Neuron (in vitro differentiated cells): ENCODE measurements at regions not wholly inside any gene's neighbourhood (a gene's known extent, or its start where the extent isn't known, plus 50 kb on each side); places are given as distances from the start of the nearest gene placed in this dataset.
"Not testable (repeated sequence)": the region's sequence is repeated elsewhere in the genome, so short reads cannot be mapped to it uniquely, and the experiment has no call there.

ENCODE experiments used
- H2AFZ ChIP-seq: one replicate; pipeline ENCODE4 v1.6.1; 2013; ENCODE audit warnings: low read depth, mild to moderate bottlenecking, inconsistent platforms, low read length, moderate library complexity
- H3K27me3 ChIP-seq: one replicate; pipeline ENCODE4 v1.6.1; 2013; ENCODE audit warnings: low read length; ENCODE audit not compliant: insufficient read depth
- H3K36me3 ChIP-seq: one replicate; pipeline ENCODE4 v1.6.1; 2013; ENCODE audit warnings: low read length; ENCODE audit not compliant: insufficient read depth
- H3K4me1 ChIP-seq: one replicate; pipeline ENCODE4 v1.6.1; 2013; ENCODE audit warnings: low read length; ENCODE audit not compliant: insufficient read depth
- H3K4me3 ChIP-seq: 2 replicates; pipeline ENCODE4 v1.5.1; 2013; ENCODE audit warnings: mild to moderate bottlenecking, low read length, moderate library complexity
- H3K9me3 ChIP-seq: one replicate; pipeline ENCODE4 v1.6.1; 2013; ENCODE audit warnings: low read length

DNA sequence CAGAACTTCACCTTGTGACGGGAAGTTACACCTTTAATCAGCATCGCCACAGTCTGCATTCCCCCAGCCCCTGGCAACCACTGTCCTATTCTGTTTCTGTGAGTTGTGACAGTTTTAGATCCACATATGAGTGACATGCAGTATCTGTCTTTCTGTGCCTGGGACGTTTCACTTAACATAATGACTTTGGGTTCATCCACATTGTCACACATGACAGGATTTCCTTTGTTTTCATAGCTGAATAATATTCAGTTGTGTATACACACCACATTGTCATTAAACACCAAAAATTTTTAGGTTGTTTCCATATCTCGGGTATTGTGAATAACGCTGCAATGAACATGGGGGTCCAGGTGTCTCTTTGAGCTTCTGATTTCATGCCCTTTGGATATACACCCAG, 62.6 kb upstream of the BDH1 start:
- H3K36me3 ChIP-seq, result peaks cover 70% of the 10 kb centered on the region
- not testable (repeated sequence) for H3K4me1 ChIP-seq, H3K27me3 ChIP-seq, H3K9me3 ChIP-seq, H3K4me3 ChIP-seq, H2AFZ ChIP-seq

DNA sequence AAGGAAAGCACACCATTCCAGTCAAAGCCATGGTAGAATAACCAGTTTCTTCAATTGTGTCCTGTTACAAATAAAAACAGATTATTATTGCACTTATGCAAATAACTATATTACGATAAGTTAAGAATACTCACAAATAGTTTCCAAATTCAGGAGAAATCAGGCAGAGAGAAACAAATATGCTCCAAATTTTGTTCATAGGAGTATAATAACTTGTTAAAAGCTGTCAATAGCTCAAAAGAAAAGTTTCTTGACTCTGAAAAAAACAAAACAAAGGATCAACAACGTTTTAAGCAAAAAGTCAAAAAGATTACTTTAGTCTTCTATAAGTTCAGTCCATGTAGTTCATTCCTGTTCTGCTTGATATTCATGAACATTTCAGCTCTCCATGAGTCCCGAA, 59.7 kb upstream of the BDH1 start:
- no peaks in the 10 kb centered on the region for H3K4me1 ChIP-seq
- H2AFZ ChIP-seq, result no peak overlapping the region
- H3K9me3 ChIP-seq, result peaks cover 19% of the 10 kb centered on the region
- no peak overlapping the region for H3K4me3 ChIP-seq
- H3K27me3 ChIP-seq, result no peaks in the 10 kb centered on the region
- peaks cover 82% of the 10 kb centered on the region for H3K36me3 ChIP-seq

DNA sequence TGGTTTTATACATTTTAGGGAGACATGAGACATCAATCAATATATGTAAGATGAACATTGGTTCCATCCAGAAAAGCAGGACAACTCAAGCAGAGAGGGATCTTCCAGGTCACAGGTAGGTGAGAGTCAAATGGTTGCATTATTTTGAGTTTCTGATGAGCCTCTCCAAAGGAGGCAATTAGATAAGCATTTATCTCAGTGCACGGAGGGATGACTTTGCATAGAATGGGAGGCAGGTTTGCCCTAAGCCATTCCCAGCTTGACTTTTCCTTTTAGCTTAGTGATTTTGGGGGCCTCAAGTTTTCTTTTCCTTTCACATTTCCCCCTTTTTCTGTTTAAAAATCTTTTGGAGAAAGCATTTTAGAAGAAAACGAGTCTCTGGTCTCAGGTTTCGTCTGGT, 58.4 kb upstream of the BDH1 start:
- not testable (repeated sequence) for H3K27me3 ChIP-seq, H3K4me1 ChIP-seq, H2AFZ ChIP-seq, H3K4me3 ChIP-seq
- peaks cover 80% of the 10 kb centered on the region for H3K36me3 ChIP-seq
- H3K9me3 ChIP-seq, result peaks cover 23% of the 10 kb centered on the region

DNA sequence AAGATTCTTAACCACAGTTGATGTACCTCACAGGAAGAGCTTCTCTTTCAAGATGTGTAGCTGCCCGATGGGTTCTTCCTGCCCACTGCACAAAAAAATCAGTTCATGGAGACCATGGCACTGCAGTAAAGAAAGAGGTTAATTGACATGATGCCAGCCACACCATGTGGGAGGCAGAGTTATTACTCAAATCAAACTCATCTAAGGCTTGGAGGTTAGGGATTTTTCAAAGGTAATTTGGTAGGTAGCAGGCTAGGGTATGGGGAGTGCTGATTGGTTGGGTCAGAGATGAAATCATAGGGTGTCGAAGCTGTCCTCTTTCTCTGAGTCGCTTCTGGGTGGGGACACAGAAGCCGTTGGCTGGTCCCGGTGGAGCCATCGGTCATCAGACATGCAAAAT, 57.4 kb upstream of the BDH1 start:
- no peak overlapping the region for H3K4me3 ChIP-seq
- no peaks in the 10 kb centered on the region for H3K4me1 ChIP-seq
- peaks cover 80% of the 10 kb centered on the region for H3K36me3 ChIP-seq
- no peaks in the 10 kb centered on the region for H3K27me3 ChIP-seq
- H2AFZ ChIP-seq, result no peak overlapping the region
- H3K9me3 ChIP-seq, result peaks cover 24% of the 10 kb centered on the region

DNA sequence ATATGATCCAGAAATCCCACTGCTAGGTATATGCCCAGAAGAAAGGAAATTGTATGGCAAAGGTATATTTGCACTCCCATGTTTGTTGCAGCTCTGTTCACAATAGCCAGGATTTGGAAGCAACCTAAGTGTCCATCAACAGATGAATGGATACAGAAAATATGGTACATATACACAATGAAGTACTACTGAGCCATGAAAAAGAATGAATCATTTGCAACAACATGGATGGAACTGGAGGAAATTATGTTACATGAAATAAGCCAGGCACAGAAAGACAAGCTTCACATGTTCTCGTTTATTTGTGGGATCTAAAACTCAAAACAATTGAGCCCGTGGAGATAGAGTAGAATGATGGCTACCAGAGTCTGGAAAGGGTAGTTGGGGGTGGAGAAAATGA, 55.5 kb upstream of the BDH1 start:
- no peak overlapping the region for H2AFZ ChIP-seq
- H3K4me1 ChIP-seq, result no peaks in the 10 kb centered on the region
- H3K27me3 ChIP-seq, result no peaks in the 10 kb centered on the region
- peaks cover 24% of the 10 kb centered on the region for H3K9me3 ChIP-seq
- H3K4me3 ChIP-seq, result no peak overlapping the region
- H3K36me3 ChIP-seq, result peaks cover 85% of the 10 kb centered on the region

DNA sequence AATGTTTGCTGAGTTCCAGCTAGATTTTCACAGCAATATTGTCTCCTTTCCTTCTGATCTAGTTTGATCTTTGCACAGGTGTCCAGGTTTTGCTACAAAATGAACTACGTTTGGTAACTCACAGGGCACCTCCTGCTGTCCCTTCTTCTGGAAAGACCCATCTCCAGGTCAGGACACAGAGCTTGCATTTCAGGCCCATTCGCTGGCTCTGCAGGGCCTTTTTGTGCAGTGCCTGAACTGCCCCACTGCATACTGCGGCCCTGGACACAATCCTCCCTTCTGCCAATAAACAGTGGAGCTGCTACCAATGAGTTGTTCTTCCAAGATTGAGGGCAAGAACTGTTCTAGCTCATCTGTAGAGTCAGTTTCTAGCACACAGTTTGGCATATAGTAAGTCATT, 50.7 kb upstream of the BDH1 start:
- H3K36me3 ChIP-seq, result peaks cover 65% of the 10 kb centered on the region
- H3K4me3 ChIP-seq, result no peak overlapping the region
- H3K27me3 ChIP-seq, result no peaks in the 10 kb centered on the region
- no peak overlapping the region for H2AFZ ChIP-seq
- H3K4me1 ChIP-seq, result no peaks in the 10 kb centered on the region
- H3K9me3 ChIP-seq, result peaks cover 22% of the 10 kb centered on the region
